ENCODE measurements at regions not wholly inside any gene's neighbourhood (a gene's known extent, or its start where the extent isn't known, plus 50 kb on each side); places are given as distances from the start of the nearest gene placed in this dataset.

DNA sequence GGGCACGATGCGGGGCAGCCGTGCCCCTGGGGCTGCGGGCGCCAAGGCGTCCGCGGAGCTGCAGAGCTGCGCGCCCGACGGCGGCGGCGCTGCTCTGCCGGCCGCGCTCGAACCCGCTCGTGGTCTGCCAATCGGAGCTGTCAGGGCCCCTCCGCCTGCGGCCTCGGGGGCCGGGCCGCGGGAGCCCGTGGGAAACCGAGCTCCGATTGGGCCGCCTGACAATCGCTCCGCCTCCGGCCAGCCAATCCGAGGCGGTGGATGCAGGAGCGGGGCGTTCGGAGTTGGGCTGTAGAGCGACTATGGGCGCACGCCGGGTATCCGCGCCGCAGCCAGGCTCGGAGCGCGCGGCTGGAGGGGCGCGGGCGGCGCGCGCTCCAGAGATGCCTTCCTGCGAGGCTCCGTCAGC, 100.5 kb upstream of the SOD1 start:
- TF ChIP-seq, protein P1, sequence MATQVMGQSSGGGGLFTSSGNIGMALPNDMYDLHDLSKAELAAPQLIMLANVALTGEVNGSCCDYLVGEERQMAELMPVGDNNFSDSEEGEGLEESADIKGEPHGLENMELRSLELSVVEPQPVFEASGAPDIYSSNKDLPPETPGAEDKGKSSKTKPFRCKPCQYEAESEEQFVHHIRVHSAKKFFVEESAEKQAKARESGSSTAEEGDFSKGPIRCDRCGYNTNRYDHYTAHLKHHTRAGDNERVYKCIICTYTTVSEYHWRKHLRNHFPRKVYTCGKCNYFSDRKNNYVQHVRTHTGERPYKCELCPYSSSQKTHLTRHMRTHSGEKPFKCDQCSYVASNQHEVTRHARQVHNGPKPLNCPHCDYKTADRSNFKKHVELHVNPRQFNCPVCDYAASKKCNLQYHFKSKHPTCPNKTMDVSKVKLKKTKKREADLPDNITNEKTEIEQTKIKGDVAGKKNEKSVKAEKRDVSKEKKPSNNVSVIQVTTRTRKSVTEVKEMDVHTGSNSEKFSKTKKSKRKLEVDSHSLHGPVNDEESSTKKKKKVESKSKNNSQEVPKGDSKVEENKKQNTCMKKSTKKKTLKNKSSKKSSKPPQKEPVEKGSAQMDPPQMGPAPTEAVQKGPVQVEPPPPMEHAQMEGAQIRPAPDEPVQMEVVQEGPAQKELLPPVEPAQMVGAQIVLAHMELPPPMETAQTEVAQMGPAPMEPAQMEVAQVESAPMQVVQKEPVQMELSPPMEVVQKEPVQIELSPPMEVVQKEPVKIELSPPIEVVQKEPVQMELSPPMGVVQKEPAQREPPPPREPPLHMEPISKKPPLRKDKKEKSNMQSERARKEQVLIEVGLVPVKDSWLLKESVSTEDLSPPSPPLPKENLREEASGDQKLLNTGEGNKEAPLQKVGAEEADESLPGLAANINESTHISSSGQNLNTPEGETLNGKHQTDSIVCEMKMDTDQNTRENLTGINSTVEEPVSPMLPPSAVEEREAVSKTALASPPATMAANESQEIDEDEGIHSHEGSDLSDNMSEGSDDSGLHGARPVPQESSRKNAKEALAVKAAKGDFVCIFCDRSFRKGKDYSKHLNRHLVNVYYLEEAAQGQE (IDR thresholded peaks at IDR 0.05; ENCODE audit: borderline replicate concordance), result no peak
- TF ChIP-seq, protein P2, sequence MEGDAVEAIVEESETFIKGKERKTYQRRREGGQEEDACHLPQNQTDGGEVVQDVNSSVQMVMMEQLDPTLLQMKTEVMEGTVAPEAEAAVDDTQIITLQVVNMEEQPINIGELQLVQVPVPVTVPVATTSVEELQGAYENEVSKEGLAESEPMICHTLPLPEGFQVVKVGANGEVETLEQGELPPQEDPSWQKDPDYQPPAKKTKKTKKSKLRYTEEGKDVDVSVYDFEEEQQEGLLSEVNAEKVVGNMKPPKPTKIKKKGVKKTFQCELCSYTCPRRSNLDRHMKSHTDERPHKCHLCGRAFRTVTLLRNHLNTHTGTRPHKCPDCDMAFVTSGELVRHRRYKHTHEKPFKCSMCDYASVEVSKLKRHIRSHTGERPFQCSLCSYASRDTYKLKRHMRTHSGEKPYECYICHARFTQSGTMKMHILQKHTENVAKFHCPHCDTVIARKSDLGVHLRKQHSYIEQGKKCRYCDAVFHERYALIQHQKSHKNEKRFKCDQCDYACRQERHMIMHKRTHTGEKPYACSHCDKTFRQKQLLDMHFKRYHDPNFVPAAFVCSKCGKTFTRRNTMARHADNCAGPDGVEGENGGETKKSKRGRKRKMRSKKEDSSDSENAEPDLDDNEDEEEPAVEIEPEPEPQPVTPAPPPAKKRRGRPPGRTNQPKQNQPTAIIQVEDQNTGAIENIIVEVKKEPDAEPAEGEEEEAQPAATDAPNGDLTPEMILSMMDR (IDR thresholded peaks at IDR 0.05; ENCODE audit: poor library complexity, severe bottlenecking), result peak; percentile 93

Data from neural cell (in vitro differentiated cells).